HepG2 (cell line): ENCODE measurements at regions not wholly inside any gene's neighbourhood (a gene's known extent, or its start where the extent isn't known, plus 50 kb on each side); places are given as distances from the start of the nearest gene placed in this dataset.

ENCODE experiments used
- ATAC-seq: fragments of 200-7000 bp; cut with Tn5 transposase; 3 replicates; pipeline ENCODE4 v1.9.1; 2020; ENCODE audit warnings: mild to moderate bottlenecking, moderate library complexity
- BruUV-seq: library from RNA; stranded (reverse); fragments of 400-500 nt; replicated peaks from 2 replicates; lab custom pipeline; 2021; lab: Mats Ljungman, UMichigan
- CTCF ChIA-PET: fragments of 300-600 bp; formaldehyde crosslinking; extraction: SDS; loops from one replicate; lab custom pipeline; 2021; ENCODE audit warnings: low total read pairs, inconsistent platforms, low intra/inter-chr PET ratio; lab: Yijun Ruan, JAX
- POLR2A ChIA-PET: fragments of 350-600 bp; sonication (Branson Sonifier 250); formaldehyde crosslinking; loops from one replicate; lab custom pipeline; 2020; ENCODE audit warnings: antibody characterized with exemption, inconsistent platforms; lab: Yijun Ruan, JAX
- DNase-seq: peaks from one replicate; pipeline ENCODE4 v3.0.0-alpha.2; 2015; ENCODE audit warnings: low spot score
- FAIRE-seq: peaks from 3 replicates; lab custom pipeline; 2011; peaks lifted over from hg19 to GRCh38; lab: Jason Lieb, UNC
- H2AFZ ChIP-seq: one replicate; pipeline ENCODE4 v1.6.1; 2011; ENCODE audit warnings: low read length, inconsistent platforms
- H3K27ac ChIP-seq: fragments of 300-600 bp; 3 replicates; pipeline ENCODE4 v1.8.0; 2011; ENCODE audit warnings: mixed run types, mild to moderate bottlenecking, mixed read lengths, low read length, inconsistent platforms; ENCODE audit not compliant: insufficient read depth; ENCODE audit errors: extremely low read length
- H3K27me3 ChIP-seq, 2 experiments: fragments of 200-600 bp in 1 of 2; 2 replicates in 1 of 2; 3 replicates in 1 of 2; pipeline versions ENCODE4 v1.6.0 to v1.8.0; 2011; ENCODE audit warnings: low read length in 2 of 2, mild to moderate bottlenecking in 2 of 2, moderate library complexity in 2 of 2, inconsistent platforms in 1 of 2; ENCODE audit not compliant: insufficient read depth in 2 of 2, control insufficient read depth in 1 of 2
- H3K36me3 ChIP-seq, 2 experiments: fragments of 200-600 bp in 1 of 2; replicated peaks in 1 of 2; 2 replicates in 1 of 2; 3 replicates in 1 of 2; pipeline versions ENCODE4 v1.5.1 to v1.8.0; 2011; ENCODE audit warnings: low read length in 2 of 2, inconsistent platforms in 1 of 2; ENCODE audit not compliant: insufficient read depth in 2 of 2, control insufficient read depth in 1 of 2
- H3K4me1 ChIP-seq: 2 replicates; pipeline ENCODE4 v1.5.1; 2012; ENCODE audit warnings: low read length, inconsistent platforms; ENCODE audit not compliant: insufficient read depth
- H3K4me2 ChIP-seq: 2 replicates; pipeline ENCODE4 v1.6.0; 2011; ENCODE audit warnings: low read depth, low read length, inconsistent platforms
- H3K4me3 ChIP-seq, 3 experiments: fragments of 200-600 bp in 1 of 3; sonication (generic), shearing (Covaris generic) in 1 of 3; replicated peaks in 1 of 3; 2 replicates each; pipeline ENCODE4 v1.5.1; 2011 to 2016; ENCODE audit warnings: low read length in 3 of 3, inconsistent platforms in 2 of 3, low read depth in 2 of 3, mild to moderate bottlenecking in 2 of 3, control low read depth in 1 of 3, mixed read lengths in 1 of 3; ENCODE audit not compliant: insufficient read depth in 1 of 3
- H3K79me2 ChIP-seq: one replicate; pipeline ENCODE4 v1.6.1; 2011; ENCODE audit warnings: low read length, inconsistent platforms; ENCODE audit not compliant: insufficient read depth
- H3K9ac ChIP-seq: 2 replicates; pipeline ENCODE4 v1.6.0; 2011; ENCODE audit warnings: mild to moderate bottlenecking, low read depth, low read length, inconsistent platforms; ENCODE audit not compliant: insufficient read depth
- H3K9me3 ChIP-seq: 2 replicates; pipeline ENCODE4 v1.5.1; 2012; ENCODE audit warnings: mild to moderate bottlenecking, low read length
- H4K20me1 ChIP-seq: 2 replicates; pipeline ENCODE4 v1.6.0; 2011; ENCODE audit warnings: inconsistent platforms, mild to moderate bottlenecking, low read length, moderate library complexity; ENCODE audit not compliant: insufficient read depth
- BORCS8-MEF2B ChIP-seq: sonication (generic); formaldehyde crosslinking; IDR thresholded peaks from 2 replicates; pipeline ENCODE4 v1.8.0; 2022; ENCODE audit warnings: mild to moderate bottlenecking, missing genetic modification reagents
- EZH2 ChIP-seq: conservative IDR thresholded peaks from 2 replicates; pipeline ENCODE4 v1.6.1; 2012; ENCODE audit warnings: mild to moderate bottlenecking, low read depth, low read length, moderate library complexity
- PHF8 ChIP-seq: sonication (generic); formaldehyde crosslinking; IDR thresholded peaks from 2 replicates; pipeline ENCODE4 v1.5.0; 2020; ENCODE audit warnings: missing genetic modification reagents
- RFX3 ChIP-seq: IDR thresholded peaks from 2 replicates; pipeline ENCODE4 v1.6.1; 2016; ENCODE audit warnings: missing biosample characterization, missing genetic modification reagents
- SIN3A ChIP-seq: IDR thresholded peaks from 2 replicates; pipeline ENCODE4 v1.6.1; 2011; ENCODE audit warnings: low read depth, mild to moderate bottlenecking, control low read depth, low read length, borderline replicate concordance
- ZNF10 ChIP-seq: sonication (generic); formaldehyde crosslinking; IDR thresholded peaks from 2 replicates; pipeline ENCODE4 v1.4.0; 2020; ENCODE audit warnings: mild to moderate bottlenecking, low read depth, missing genetic modification reagents, borderline replicate concordance
- ZNF460 ChIP-seq: sonication (generic); formaldehyde crosslinking; IDR thresholded peaks from 2 replicates; pipeline ENCODE4 v1.5.1; 2020; ENCODE audit warnings: missing genetic modification reagents, mild to moderate bottlenecking, borderline replicate concordance
- ZNF713 ChIP-seq: sonication (generic); formaldehyde crosslinking; IDR thresholded peaks from 2 replicates; pipeline ENCODE4 v1.4.0; 2020; ENCODE audit warnings: mild to moderate bottlenecking, missing genetic modification reagents
- ZNF792 ChIP-seq: IDR thresholded peaks from 2 replicates; pipeline ENCODE4 v1.6.1; 2016
- WGBS: methylation state at CpG from one replicate; pipeline ENCODE4 v1.1.6; 2017; ENCODE audit warnings: low lambda C conversion rate; 5-methylcytosine and 5-hydroxymethylcytosine counted together
- in situ Hi-C: cut with HindIII; loops from 2 replicates; pipeline ENCODE4 v1.10.0; 2017; ENCODE audit warnings: low pct_unique_long_range_greater_than_20kb; ENCODE audit not compliant: extremely low pct_ligation_motif_present
- intact Hi-C: fragments of 100-400 bp; cut with micrococcal nuclease; formaldehyde crosslinking; loops from one replicate; pipeline ENCODE4 v1.10.0; 2022; ENCODE audit not compliant: unreplicated experiment
- TF ChIP-seq, protein P1 (sequence below): IDR thresholded peaks from 2 replicates; pipeline ENCODE4 v1.6.1; 2016
- TF ChIP-seq, protein P2 (sequence below), 2 experiments: fragments of 450-650 bp in 1 of 2; sonication (generic) in 1 of 2; formaldehyde crosslinking in 1 of 2; IDR thresholded peaks; 2 replicates each; pipeline versions ENCODE4 v1.6.1 to v1.8.0; 2016 to 2022; ENCODE audit warnings: antibody characterized with exemption in 1 of 2, mild to moderate bottlenecking in 1 of 2, missing genetic modification reagents in 1 of 2

DNA sequence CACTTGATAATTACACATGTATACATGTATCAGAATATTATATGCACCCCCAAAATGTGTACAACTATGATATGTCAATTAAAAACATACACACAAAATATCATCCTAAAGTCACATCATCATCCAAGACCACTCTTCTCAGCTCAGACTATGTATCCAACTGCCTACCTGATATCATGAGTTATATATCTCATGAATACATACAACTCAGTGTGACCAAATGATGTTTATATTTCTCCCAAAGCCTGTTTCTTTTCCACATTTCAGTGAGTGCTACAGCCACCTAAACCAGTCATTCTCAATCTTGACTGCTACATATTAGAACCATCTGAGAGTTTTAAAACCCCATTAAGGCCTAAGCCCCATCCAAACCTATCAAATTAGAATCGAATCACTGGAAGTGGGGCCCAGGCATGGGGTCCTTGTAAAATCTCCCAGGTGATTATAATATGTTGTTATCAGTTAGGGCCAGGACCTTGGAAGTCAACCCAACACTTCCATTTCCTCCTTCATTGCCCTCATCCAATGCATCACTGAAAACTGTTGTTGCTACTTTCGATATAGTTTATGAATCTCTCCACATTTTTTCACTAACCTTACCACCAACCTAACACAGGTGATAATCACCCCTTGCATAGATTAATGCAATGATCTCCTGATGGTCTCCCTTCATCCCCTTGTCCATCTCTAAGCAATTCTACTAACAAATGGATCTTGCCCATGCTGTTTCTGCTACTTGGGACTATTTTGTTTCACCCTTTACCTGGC lies 53.8 kb upstream of the ITGB8 start:
- FAIRE-seq, result no peak
- no peak for TF ChIP-seq SIN3A
- no peak for TF ChIP-seq BORCS8-MEF2B (CRISPR knock-in tag)
- TF ChIP-seq, protein P1, sequence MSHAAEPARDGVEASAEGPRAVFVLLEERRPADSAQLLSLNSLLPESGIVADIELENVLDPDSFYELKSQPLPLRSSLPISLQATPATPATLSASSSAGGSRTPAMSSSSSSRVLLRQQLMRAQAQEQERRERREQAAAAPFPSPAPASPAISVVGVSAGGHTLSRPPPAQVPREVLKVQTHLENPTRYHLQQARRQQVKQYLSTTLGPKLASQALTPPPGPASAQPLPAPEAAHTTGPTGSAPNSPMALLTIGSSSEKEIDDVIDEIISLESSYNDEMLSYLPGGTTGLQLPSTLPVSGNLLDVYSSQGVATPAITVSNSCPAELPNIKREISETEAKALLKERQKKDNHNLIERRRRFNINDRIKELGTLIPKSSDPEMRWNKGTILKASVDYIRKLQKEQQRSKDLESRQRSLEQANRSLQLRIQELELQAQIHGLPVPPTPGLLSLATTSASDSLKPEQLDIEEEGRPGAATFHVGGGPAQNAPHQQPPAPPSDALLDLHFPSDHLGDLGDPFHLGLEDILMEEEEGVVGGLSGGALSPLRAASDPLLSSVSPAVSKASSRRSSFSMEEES (CRISPR knock-in tag), result no peak
- TF ChIP-seq ZNF792, result no peak
- no peak for TF ChIP-seq PHF8 (CRISPR knock-in tag)
- no peak for TF ChIP-seq RFX3 (CRISPR knock-in tag)
- no peak for TF ChIP-seq ZNF713 (CRISPR knock-in tag)
- no peak for TF ChIP-seq ZNF460 (CRISPR knock-in tag)
- TF ChIP-seq EZH2, result no peak
- TF ChIP-seq, protein P2, sequence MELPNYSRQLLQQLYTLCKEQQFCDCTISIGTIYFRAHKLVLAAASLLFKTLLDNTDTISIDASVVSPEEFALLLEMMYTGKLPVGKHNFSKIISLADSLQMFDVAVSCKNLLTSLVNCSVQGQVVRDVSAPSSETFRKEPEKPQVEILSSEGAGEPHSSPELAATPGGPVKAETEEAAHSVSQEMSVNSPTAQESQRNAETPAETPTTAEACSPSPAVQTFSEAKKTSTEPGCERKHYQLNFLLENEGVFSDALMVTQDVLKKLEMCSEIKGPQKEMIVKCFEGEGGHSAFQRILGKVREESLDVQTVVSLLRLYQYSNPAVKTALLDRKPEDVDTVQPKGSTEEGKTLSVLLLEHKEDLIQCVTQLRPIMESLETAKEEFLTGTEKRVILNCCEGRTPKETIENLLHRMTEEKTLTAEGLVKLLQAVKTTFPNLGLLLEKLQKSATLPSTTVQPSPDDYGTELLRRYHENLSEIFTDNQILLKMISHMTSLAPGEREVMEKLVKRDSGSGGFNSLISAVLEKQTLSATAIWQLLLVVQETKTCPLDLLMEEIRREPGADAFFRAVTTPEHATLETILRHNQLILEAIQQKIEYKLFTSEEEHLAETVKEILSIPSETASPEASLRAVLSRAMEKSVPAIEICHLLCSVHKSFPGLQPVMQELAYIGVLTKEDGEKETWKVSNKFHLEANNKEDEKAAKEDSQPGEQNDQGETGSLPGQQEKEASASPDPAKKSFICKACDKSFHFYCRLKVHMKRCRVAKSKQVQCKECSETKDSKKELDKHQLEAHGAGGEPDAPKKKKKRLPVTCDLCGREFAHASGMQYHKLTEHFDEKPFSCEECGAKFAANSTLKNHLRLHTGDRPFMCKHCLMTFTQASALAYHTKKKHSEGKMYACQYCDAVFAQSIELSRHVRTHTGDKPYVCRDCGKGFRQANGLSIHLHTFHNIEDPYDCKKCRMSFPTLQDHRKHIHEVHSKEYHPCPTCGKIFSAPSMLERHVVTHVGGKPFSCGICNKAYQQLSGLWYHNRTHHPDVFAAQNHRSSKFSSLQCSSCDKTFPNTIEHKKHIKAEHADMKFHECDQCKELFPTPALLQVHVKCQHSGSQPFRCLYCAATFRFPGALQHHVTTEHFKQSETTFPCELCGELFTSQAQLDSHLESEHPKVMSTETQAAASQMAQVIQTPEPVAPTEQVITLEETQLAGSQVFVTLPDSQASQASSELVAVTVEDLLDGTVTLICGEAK (IDR thresholded peaks at IDR 0.05), result no peak
- TF ChIP-seq, protein P2 (CRISPR knock-in tag; IDR thresholded peaks at IDR 0.05), result no peak
- no peak for TF ChIP-seq ZNF10
- no TSS peak for BruUV-seq
- in situ Hi-C loops (no loop called here), intact Hi-C loops (no loop called here)
- ChIA-PET POLR2A (no interaction called here), CTCF (no interaction called here)
- no peak for ATAC-seq
- no peak for DNase-seq
- Histone ChIP-seq H3K9ac (no peak overlapping the region), H3K4me3 (no peak overlapping the region), H3K27me3 (no peaks in the 10 kb centered on the region), H3K4me2 (no peak overlapping the region), H3K4me1 (no peaks in the 10 kb centered on the region), H3K9me3 (no peaks in the 10 kb centered on the region), H3K36me3 (no peaks in the 10 kb centered on the region), H2AFZ (no peak overlapping the region), H3K79me2 (no peaks in the 10 kb centered on the region), H3K27ac (no peak overlapping the region), H4K20me1 (no peaks in the 10 kb centered on the region)
- 45% methylated on average over 2 of the region's 2 CpGs for WGBS
